ENCODE measurements at regions not wholly inside any gene's neighbourhood (a gene's known extent, or its start where the extent isn't known, plus 50 kb on each side); places are given as distances from the start of the nearest gene placed in this dataset.

DNA sequence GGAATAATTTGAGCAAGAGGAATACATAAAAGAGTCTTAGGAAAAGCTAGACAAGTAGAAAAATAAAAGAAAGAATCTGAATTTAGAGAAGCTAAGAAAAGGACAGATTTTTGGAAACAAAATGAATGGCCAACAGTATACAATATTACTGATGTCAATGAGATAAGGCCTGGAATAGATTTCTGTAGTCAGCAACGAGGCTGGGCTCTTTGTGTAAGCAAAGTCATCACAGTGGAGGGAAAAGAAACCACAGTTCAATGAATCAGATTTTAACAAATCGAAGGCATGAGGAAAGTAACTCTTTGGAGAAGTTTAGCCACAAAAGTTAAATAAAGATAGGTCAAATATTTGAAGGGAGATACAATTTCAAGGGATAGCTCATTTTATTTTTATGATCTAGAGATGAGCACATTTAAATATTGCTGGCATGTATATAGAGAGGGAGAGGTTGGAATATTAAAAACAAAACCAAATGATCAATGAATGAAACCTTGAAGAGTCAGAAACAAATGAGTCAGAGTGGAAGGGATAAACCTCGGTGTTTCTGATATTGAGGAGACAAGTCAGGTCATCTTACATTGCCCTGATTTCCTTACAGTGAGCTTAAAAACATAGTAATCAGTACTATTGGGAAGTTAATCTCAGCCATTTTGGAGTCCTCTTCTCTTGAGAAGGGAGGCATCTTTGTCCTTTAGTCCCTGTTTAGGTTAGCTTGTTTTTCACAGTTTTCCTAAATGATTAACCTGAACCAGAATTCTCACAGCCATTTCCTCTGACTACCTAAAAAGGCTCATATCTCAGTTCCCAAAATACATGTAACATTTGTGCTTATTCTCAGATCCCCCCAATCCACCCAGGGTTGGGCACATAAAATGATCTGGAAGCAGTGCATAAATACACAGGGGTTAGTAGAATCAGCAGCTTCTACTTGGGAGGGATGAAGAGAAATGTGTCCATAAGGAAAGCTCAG, 620.0 kb upstream of the B3GALT2 start:
- DNase-seq, result no peak

DNA sequence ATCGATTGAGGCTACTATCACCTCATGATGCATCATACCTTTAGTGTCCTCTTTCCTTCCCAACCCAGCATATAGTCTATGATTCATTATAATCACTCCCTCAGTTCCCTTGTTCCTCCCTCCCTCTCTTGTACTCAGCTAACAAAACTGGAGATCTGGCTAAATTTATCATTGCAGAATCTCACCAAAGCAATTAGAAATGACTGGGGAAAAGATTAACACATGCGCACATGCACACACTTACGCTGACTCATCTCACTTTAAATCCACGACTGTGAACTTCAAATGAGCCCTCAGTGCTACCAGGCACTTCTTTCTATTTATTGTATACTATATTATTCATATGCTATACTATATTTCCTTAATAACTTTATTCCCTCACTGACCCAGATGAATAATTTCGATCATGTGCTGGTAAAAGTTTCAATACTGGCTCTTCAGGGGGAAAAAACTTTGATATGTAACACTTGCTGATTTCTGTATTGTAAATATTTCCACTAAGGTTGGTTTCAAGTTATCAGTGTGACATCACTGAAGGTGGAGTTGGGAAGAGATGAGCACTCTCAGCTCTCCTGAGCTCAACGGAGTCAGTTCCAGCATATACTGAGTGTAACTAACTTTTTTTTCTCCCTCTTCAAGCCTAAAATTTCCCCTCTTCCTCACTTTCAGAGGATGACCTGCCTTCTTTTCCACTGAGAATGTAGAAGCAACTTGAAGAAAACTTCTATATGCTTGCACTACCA, 613.7 kb upstream of the B3GALT2 start:
- no peak for DNase-seq

- no peak for DNase-seq
Observed at GRCh38 chr1:193799371-193799770, 613.0 kb upstream of the B3GALT2 start.

DNA sequence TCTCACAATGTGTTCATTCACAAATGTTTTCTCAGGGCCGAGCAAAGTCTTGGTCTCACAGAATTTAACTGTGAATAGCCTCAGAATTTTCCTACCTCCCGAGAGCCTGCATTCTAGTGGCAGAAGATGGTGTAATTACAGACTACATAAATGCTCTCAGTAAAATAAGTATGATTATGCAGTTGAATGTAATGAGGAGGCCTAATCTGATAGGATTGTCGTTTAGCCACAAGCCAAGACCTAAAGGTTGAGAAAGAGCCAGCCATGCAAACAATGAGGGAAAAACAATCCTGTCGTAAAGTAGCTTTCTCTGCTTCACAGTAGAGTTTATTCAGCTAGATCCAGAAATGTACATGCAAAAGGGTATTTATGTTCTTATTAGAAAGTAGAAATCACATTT, 607.8 kb upstream of the B3GALT2 start:
- no peak for DNase-seq

- no peak for DNase-seq
Observed at GRCh38 chr1:193791746-193792145, 605.3 kb upstream of the B3GALT2 start.

- DNase-seq, result no peak
Observed at GRCh38 chr1:193787061-193787460, 600.6 kb upstream of the B3GALT2 start.

- no peak for DNase-seq
Observed at GRCh38 chr1:193785850-193786420, 599.5 kb upstream of the B3GALT2 start.

DNA sequence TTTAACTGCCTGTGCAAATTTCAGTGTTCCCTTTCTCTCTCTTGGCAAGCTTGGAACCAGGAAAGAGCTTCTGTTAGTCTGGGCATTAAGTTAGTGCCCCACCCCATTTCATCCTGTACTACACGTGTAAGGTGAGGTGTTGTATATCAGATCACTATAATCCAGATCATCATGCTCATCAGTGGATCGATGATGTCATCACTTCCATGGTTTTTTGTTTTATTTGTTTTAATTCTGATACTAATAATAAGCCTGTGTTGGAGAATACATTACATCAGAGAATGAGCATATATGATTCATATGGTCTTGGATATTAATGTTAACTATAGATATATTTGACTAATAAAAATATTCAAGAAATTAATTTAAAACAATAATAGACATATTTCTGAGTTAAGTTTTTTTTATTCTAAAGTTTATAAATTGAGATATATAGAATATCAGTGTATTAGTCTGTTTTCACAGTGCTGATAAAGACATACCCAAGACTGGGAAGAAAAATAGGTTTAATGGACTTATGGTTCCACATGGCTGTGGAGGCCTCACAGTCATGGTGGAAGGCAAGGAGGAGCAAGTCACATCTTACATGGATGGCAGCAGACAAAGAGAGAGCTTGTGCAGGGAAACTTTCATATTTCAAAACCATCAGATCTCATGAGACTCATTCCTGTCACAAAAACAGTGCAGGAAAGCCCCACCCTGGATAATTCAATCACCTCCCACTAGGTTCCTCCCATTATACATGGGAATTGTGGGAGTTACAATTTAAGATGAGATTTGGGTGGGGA, 588.3 kb upstream of the B3GALT2 start:
- DNase-seq, result no peak

GRCh38 chr1:193771596-193771995, 585.2 kb upstream of the B3GALT2 start:
- DNase-seq, result no peak

- no peak for DNase-seq
Observed at GRCh38 chr1:193769651-193770050, 583.2 kb upstream of the B3GALT2 start.

- no peak for DNase-seq
Observed at GRCh38 chr1:193767886-193768285, 581.5 kb upstream of the B3GALT2 start.

- DNase-seq, result no peak
Observed at GRCh38 chr1:193766329-193766728, 579.9 kb upstream of the B3GALT2 start.

DNA sequence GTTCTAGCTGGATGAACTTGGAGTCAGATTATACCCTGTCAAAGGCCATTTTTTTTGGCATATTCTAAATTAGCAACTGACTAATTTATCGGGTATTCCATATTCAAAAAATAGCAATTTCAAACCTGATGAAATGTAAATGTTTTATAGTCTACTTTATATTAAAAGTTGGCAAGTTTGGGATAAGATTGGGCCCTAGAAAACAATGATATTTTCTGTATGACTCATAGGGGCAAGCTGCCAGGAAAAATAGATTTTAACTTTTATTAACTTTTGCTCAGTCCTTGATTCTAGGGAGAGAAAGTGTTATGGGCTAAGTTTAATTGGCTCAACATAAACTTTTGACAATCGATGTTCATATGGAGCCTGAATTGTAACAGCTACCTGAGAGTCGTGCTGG, 576.9 kb upstream of the B3GALT2 start:
- DNase-seq, result no peak

DNA sequence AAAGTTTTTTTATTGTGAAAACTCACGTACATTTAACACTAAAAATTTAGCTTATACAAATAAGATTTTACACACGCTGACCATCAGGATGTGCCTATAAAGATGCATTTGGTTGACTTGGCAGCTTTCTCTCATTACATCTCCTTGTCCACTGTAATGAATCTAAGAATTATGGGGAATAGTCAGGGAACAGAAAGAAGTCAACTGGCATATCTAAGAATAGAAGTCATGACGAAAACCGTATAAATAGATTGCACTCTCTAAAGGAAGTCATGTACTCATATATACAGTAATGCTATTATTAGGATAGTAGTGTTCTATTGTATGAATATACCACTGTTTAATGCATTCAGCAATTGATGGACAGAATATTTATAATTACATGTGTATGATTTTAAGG, 575.8 kb upstream of the B3GALT2 start:
- no peak for DNase-seq

- DNase-seq, result no peak
Observed at GRCh38 chr1:193755441-193755840, 569.0 kb upstream of the B3GALT2 start.

DNA sequence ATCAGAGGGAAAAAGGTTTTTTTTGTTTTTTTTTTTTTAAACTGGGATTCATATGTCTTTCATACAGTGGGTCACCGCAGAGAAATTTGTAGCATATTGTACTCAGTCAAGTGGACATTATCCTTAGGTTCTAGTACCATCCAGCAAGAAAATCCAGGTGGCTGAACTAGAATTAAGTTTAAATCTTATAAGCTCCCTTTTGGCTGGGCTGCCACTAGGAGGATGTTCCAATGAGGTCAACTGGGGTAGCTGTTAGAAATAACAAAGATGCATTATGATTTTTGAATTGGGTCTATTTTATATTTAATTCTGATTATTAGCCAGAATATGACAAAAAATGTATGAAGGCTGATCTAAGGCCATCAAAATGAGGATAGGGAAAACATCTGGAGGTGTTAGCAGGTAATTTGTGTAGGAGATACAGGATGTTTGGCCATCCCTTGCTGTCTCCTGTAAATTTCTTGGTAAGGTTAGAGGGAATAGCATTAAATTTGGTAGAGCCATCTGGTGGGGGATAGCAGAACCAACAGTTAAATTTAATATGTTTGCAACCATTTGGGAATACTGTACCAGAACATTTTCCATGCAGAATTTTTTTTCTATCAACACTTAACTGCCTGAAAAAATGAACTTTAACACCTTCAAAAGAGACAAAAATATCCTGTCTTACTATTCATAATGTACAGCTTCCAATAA, 568.5 kb upstream of the B3GALT2 start:
- DNase-seq, result no peak

DNA sequence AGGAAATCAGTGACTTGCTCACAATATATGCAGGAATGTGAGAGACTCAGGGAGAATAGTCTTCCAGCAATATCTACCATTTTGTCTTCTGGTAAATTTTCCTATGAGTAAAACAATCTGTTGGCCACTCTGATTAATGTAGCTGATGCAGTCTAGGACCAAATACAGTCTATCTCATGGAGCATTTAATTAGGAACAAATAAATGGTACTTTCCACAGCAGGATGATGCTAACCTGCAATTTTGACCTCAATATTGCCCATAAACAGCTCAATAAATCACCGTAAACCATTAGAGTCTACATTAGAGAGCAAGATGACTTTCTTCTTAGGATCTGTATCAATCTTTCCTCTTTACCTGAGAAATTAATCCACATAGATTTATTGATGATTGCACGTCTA, 567.7 kb upstream of the B3GALT2 start:
- DNase-seq, result no peak

- DNase-seq, result no peak
Observed at GRCh38 chr1:193753038-193753756, 566.8 kb upstream of the B3GALT2 start.

DNA sequence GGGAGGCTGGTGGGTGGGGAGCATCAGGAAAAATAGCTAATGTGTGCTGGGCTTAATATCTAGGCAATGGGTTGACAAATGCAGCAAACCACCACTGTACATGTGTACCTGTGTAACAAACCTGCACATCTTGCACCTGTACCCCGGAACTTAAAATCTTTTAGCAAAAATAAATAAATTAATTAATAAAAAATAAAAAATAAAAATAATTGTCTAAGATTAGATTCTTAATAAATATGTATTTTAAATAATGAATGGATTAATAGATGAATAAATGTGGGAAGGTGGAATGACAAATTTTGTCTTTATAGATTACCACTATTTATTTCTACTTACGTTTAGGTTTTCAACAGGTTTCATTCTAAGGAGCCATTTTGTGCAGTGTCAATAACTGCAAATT, 563.5 kb upstream of the B3GALT2 start:
- no peak for DNase-seq

- no peak for DNase-seq
Observed at GRCh38 chr1:193747579-193747978, 561.2 kb upstream of the B3GALT2 start.

- no peak for DNase-seq
Observed at GRCh38 chr1:193741228-193741627, 554.8 kb upstream of the B3GALT2 start.

- DNase-seq, result no peak
Observed at GRCh38 chr1:193740762-193741161, 554.3 kb upstream of the B3GALT2 start.

Measured in activated T-cell treated with anti-CD3 and anti-CD28 coated beads for 4 hours (primary cell).